SK-N-SH treated with all-trans-retinoic acid at 6 μM for 48 hours (cell line): ENCODE measurements at regions not wholly inside any gene's neighbourhood (a gene's known extent, or its start where the extent isn't known, plus 50 kb on each side); places are given as distances from the start of the nearest gene placed in this dataset.

ENCODE experiments used
- CSDC2 ChIP-seq: fragments of 250-450 bp; sonication (Bioruptor Pico); IDR thresholded peaks from 2 replicates; pipeline ENCODE4 v1.5.0; 2020; ENCODE audit warnings: mild to moderate bottlenecking, moderate library complexity
- OSR1 ChIP-seq: fragments of 250-450 bp; sonication (Bioruptor Pico); IDR thresholded peaks from 2 replicates; pipeline ENCODE4 v1.8.0; 2022; ENCODE audit warnings: moderate library complexity, mild to moderate bottlenecking, inconsistent platforms
- ZFP30 ChIP-seq: fragments of 450-650 bp; formaldehyde crosslinking; IDR thresholded peaks from 2 replicates; pipeline ENCODE4 v1.5.0; 2022; ENCODE audit warnings: mild to moderate bottlenecking, moderate library complexity

DNA sequence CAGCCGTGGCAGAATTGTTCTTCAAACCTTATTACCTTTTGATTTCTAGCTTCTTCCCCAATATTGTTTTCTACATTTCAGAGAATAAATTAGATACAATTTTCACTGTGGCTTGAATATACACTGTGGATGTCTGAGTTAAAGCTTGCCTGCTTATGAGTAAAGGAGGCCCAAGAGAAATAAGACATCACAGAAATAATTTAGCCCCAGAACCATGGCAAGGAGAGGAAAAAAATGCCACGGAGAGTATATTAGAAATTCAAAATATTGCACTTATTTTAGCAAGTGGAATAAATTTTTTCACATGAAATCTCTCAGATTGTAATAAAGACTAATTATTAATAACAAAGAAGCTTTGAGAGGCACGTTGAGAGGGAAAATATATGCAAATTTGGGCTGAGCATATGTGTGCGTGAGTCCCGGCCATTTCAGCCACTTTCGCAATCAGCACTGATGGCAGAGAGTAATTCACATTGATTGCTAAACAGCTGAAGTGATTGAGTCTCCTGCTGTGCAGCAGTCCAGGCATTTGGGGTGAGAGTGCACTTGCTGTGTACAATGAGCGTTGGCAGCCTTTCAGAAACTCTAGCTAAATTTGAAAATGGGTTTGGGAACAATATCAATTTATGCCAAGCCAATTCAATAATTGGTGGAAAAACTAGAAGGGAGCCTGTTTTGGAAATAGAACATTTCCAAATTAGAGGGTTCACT, 596.0 kb downstream of the EPM2A start:
- TF ChIP-seq CSDC2 (CRISPR knock-in tag), result no peak
- TF ChIP-seq ZFP30 (CRISPR knock-in tag), result no peak
- TF ChIP-seq OSR1 (CRISPR knock-in tag), result no peak
